ENCODE measurements at regions not wholly inside any gene's neighbourhood (a gene's known extent, or its start where the extent isn't known, plus 50 kb on each side); places are given as distances from the start of the nearest gene placed in this dataset.

DNA sequence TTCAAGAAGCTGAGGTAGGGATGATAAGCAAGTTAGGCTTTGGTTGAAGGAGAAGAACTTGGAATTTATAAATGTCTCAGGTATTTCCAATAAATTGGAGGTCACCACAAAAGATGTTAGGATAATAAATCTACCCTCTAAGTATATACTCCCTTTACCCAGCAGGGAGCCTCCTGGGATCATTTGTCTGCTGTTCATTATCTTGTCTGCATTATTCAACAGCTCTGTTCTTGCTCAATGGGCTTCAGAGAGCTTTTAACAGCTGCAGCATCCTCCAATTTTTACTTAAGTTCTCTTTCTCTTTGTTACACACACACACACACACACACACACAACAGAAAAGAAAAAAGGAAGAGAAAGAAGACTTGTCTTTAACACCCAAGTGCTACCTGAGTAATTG lies 51.7 kb upstream of the VPS13A start:
- BruUV-seq (replicated peaks): no TSS peak
- no peaks in the 10 kb centered on the region for H4K20me1 ChIP-seq (ENCODE audit: insufficient read depth)
- ChIA-PET POLR2A (no interaction called here), CTCF (no interaction called here), RAD21 (ENCODE audit: low non-redundant PET in 1 of 2, low total read pairs in 2 of 2, uncharacterized antibody in 2 of 2, unreplicated experiment in 2 of 2) (no interaction called here)
- H3K4me2 ChIP-seq (ENCODE audit: low read length): no peak overlapping the region
- no peaks in the 10 kb centered on the region for H3K27me3 ChIP-seq (ENCODE audit: insufficient read depth, low read length)
- no peaks in the 10 kb centered on the region for H3K4me1 ChIP-seq (ENCODE audit: control insufficient read depth in 1 of 2, insufficient read depth in 2 of 2, low read length in 2 of 2)
- no peaks in the 10 kb centered on the region for H3K79me2 ChIP-seq (ENCODE audit: insufficient read depth, low read length)
- H2AFZ ChIP-seq (ENCODE audit: low read depth, low read length, poor library complexity, severe bottlenecking): no peak overlapping the region
- no peak overlapping the region for H3K9ac ChIP-seq (ENCODE audit: low read length)
- no peak overlapping the region for H3K27ac ChIP-seq (ENCODE audit: low read depth, low read length)
- H3K9me3 ChIP-seq (ENCODE audit: control insufficient read depth in 1 of 2, insufficient read depth in 1 of 2, low read depth in 1 of 2, low read length in 2 of 2): 0 out of 4 replicates have a peak, but pooled peaks cover 0 to 5% of the 10 kb centered on the region in 2 experiments
- H3K36me3 ChIP-seq (ENCODE audit: control insufficient read depth in 1 of 2, insufficient read depth in 2 of 2, low read length in 2 of 2): no peaks in the 10 kb centered on the region
- no peak overlapping the region for H3K4me3 ChIP-seq (replicated peaks in 1 of 2; ENCODE audit: low read depth in 1 of 2, low read length in 2 of 2)
- intact Hi-C loops (cut with micrococcal nuclease): no loop called here
- DNase-seq (ENCODE audit: low read depth, low spot score): no peak
- H3K9me2 ChIP-seq (ENCODE audit: insufficient read depth): no peaks in the 10 kb centered on the region
- no peak for TF ChIP-seq ZFX (IDR thresholded peaks at IDR 0.05)
- TF ChIP-seq ELF1 (IDR thresholded peaks at IDR 0.05; ENCODE audit: borderline replicate concordance, low read depth): no peak
- TF ChIP-seq SP1 (IDR thresholded peaks at IDR 0.05; ENCODE audit: low read depth): no peak
- TF ChIP-seq SIN3A (IDR thresholded peaks at IDR 0.05; ENCODE audit: low read depth): no peak
- TF ChIP-seq YY1 (IDR thresholded peaks at IDR 0.05; ENCODE audit: extremely low read depth, insufficient replicate concordance, low read depth, low read length): no peak
- TF ChIP-seq REST (IDR thresholded peaks at IDR 0.05; ENCODE audit: low read depth): no peak
- no peak for TF ChIP-seq EZH2phosphoT487 (IDR thresholded peaks at IDR 0.05; ENCODE audit: borderline replicate concordance)
- TF ChIP-seq POLR2AphosphoS5 (IDR thresholded peaks at IDR 0.05; ENCODE audit: low read depth, low read length): no peak
- no peak for TF ChIP-seq ZBTB33 (IDR thresholded peaks at IDR 0.05; ENCODE audit: extremely low read depth, insufficient replicate concordance, low read length)
- TF ChIP-seq ZNF274 (IDR thresholded peaks at IDR 0.05; ENCODE audit: low read depth, low read length): no peak
- TF ChIP-seq SRF (IDR thresholded peaks at IDR 0.05; ENCODE audit: low read depth): no peak
- no peak for ATAC-seq
